NCI-H748 (cell line): ENCODE measurements at regions not wholly inside any gene's neighbourhood (a gene's known extent, or its start where the extent isn't known, plus 50 kb on each side); places are given as distances from the start of the nearest gene placed in this dataset.
A peak's percentile ranks its signal among the peaks of the same experiment; 100 is the strongest.
"Not testable (repeated sequence)": the region's sequence is repeated elsewhere in the genome, so short reads cannot be mapped to it uniquely, and the experiment has no call there.

Source experiments
- DNase-seq: peaks from one replicate; lab custom pipeline; 2025; ENCODE audit not compliant: unreplicated experiment; lab: John Stamatoyannopoulos, UW

GRCh38 chr6:95856876-95857364 is 158.9 kb upstream of the FUT9 start:
- DNase-seq: no peak

- no peak for DNase-seq
Observed at GRCh38 chr6:95865857-95866256, 149.9 kb upstream of the FUT9 start.

GRCh38 chr6:95866732-95867131 is 149.0 kb upstream of the FUT9 start:
- DNase-seq: peak; percentile 36

GRCh38 chr6:95867205-95867604 is 148.6 kb upstream of the FUT9 start:
- DNase-seq: no peak

- no peak for DNase-seq
Observed at GRCh38 chr6:95877480-95877879, 138.3 kb upstream of the FUT9 start.

DNA sequence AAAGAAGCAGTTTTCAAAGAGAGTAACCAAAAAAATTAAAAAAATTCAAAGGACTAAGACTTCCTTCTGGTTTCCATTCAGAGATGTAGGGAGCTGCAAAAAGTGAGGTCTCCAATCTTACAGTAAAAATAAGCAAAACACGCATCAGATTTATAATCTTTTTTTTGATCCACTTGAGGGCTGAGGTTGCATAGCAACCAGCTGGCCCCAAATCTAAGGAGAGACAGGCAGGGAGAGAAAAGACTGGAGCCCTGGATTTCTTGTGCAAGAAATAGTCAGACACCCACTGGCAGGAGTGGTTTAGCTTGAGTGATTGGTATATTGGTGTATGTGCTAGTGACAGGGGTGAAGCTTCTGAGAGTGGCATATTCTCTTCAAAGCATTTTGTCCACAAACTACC is 135.9 kb upstream of the FUT9 start:
- DNase-seq: peak; percentile 7

DNA sequence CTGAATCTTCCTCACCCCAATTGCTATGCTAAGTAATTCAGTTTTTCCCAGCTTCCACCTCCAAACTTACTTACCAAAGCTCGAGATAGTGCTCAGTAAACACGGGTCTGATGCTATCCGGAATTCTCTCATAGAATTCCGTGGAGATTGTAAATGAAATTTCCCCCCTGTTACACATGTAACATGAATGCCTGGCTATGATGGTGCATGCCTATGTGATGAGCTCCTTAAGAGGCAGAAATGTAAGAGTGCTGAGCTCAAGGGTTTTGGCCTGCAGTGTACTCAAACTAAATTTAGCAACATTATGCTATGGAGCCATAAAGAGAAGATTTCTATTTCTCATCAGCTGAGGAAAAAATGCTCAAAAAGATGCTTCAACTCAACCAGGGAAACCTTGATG is 133.4 kb upstream of the FUT9 start:
- DNase-seq: no peak

- not testable (repeated sequence) for DNase-seq
Observed at GRCh38 chr6:95888711-95889110, 127.1 kb upstream of the FUT9 start.

DNA sequence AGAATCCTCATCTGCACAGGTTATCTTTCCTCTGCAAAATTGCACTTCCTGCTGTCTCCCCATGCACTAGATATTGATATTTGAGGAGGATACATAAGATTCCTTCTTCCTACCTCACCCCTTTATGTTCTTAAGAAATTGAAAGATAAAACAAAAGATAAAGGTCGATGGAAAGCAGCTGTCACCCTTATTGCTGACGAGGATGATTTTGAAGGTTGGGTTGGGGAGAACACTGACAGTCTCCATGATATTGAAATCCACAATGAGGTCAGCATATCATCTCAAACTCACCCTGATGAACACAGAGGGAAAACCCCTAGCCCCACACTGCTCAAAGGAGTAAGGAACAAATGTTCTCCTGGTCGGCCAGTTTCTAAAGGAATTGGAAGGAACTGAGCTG is 110.6 kb upstream of the FUT9 start:
- DNase-seq: no peak

DNA sequence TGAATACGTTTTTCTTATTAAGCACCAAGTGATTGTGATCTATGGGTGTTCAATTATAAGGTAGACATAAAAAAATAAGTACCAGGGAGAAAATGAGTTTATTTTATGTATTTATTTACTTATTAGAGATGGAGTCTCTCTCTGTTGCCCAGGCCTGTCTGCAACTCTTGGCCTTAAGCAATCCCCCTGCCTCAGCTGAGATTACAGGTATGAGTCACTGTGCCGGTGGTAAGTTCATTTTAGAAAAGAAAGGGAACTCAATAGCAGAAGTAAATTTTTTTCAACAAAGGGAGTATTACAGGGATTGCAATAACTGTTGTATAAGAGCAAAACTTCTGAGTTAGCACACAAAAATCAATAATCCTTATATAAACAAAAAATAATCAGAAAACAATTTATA is 98.7 kb upstream of the FUT9 start:
- no peak for DNase-seq

GRCh38 chr6:95923518-95923917 is 92.3 kb upstream of the FUT9 start:
- DNase-seq: peak; percentile 17

- DNase-seq: no peak
Observed at GRCh38 chr6:95935736-95936135, 80.0 kb upstream of the FUT9 start.

- no peak for DNase-seq
Observed at GRCh38 chr6:95946906-95947305, 68.9 kb upstream of the FUT9 start.

GRCh38 chr6:95948324-95948723 is 67.5 kb upstream of the FUT9 start:
- no peak for DNase-seq

GRCh38 chr6:95949985-95950384 is 65.8 kb upstream of the FUT9 start:
- DNase-seq: no peak

DNA sequence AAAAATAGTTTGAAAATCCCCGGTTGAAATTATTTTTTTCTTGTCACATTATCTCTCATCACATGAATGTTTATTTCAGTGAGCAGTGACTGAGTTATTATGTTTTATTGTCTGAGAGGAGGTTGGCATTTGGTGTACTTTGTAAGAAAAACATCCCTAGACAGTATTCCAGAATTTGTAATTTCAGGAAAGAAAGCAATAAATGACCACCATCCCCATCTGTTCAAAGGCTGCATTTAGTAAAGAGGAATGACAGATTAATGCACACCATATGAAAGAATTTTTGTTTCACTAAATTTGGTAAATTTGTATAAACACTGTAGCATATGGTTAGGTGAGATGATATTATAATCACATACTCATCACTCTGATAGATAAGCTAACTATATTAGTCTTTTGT is 57.1 kb upstream of the FUT9 start:
- no peak for DNase-seq

DNA sequence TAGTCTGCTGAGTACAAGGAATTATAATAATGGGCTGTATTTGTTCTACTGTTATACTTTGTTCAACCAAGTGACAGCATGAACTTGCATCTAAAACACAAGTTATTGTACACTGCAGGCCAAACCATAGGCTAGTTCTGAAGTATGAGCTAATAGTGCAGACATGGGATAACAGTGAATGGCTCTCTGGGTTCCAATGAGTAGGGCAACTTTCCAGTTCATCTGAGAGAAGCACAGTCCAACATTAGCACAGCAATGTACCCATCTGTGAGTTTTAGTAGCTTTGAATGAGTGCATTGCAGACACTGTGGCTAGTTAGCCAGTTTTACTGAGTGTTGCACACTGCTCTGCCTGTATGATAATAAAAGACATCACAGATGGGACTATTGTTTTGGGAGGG is 56.5 kb upstream of the FUT9 start:
- no peak for DNase-seq
